SK-N-SH (cell line): ENCODE measurements at regions not wholly inside any gene's neighbourhood (a gene's known extent, or its start where the extent isn't known, plus 50 kb on each side); places are given as distances from the start of the nearest gene placed in this dataset.

ENCODE experiments used
- CTCF ChIA-PET: fragments of 300-600, 350-600 bp; formaldehyde crosslinking; extraction: SDS; loops from one replicate; lab custom pipeline; 2021; lab: Yijun Ruan, JAX
- POLR2A ChIA-PET: fragments of 350-600 bp; sonication (Branson Sonifier 250); formaldehyde crosslinking; extraction: SDS; loops from one replicate; lab custom pipeline; 2020; ENCODE audit warnings: antibody characterized with exemption, inconsistent platforms; lab: Yijun Ruan, JAX
- DNase-seq: peaks from one replicate; pipeline ENCODE4 v3.0.0; 2012
- H2AFZ ChIP-seq: fragments of 200-600 bp; sonication (generic); 2 replicates; pipeline ENCODE4 v1.8.1; 2016; ENCODE audit warnings: antibody characterized with exemption, mild to moderate bottlenecking, low read depth
- H3F3A ChIP-seq: fragments of 200-600 bp; sonication (generic); replicated peaks from 2 replicates; pipeline ENCODE3; 2016; ENCODE audit warnings: antibody characterized with exemption, mild to moderate bottlenecking; ENCODE audit not compliant: insufficient read depth
- H3K27ac ChIP-seq, 2 experiments: fragments of 200-500 bp in 1 of 2; fragments of 200-600 bp in 1 of 2; sonication (Bioruptor generic) in 1 of 2; sonication (generic), shearing (Covaris generic) in 1 of 2; 2 replicates each; pipeline versions ENCODE4 v1.5.1 to v1.6.1; 2014 to 2016; ENCODE audit warnings: low read depth in 2 of 2, inconsistent platforms in 1 of 2, low read length in 1 of 2, mild to moderate bottlenecking in 1 of 2, mixed read lengths in 1 of 2
- H3K27me3 ChIP-seq: fragments of 200-600 bp; sonication (generic), shearing (Covaris generic); 2 replicates; pipeline ENCODE4 v1.6.1; 2016; ENCODE audit warnings: mixed run types; ENCODE audit not compliant: insufficient read depth
- H3K36me3 ChIP-seq, 2 experiments: fragments of 200-500 bp in 1 of 2; fragments of 200-600 bp in 1 of 2; sonication (Bioruptor generic) in 1 of 2; sonication (generic) in 1 of 2; replicated peaks in 1 of 2; 2 replicates each; pipeline versions ENCODE3 to v1.5.1; 2014 to 2016; ENCODE audit warnings: low read length in 1 of 2, mild to moderate bottlenecking in 1 of 2; ENCODE audit not compliant: insufficient read depth in 2 of 2, control insufficient read depth in 1 of 2
- H3K4me1 ChIP-seq, 2 experiments: fragments of 200-500 bp in 1 of 2; fragments of 200-600 bp in 1 of 2; sonication (Bioruptor generic) in 1 of 2; sonication (generic), shearing (Covaris generic) in 1 of 2; 2 replicates each; pipeline versions ENCODE4 v1.5.1 to v1.6.1; 2014 to 2016; ENCODE audit warnings: low read depth in 1 of 2, low read length in 1 of 2, mixed run types in 1 of 2; ENCODE audit not compliant: insufficient read depth in 2 of 2, control insufficient read depth in 1 of 2
- H3K4me2 ChIP-seq: fragments of 200-600 bp; sonication (generic), shearing (Covaris generic); 2 replicates; pipeline ENCODE4 v1.6.1; 2017; ENCODE audit warnings: mixed run types
- H3K4me3 ChIP-seq, 2 experiments: fragments of 200-500 bp in 1 of 2; fragments of 200-600 bp in 1 of 2; sonication (Bioruptor generic) in 1 of 2; sonication (generic), shearing (Covaris generic) in 1 of 2; 2 replicates each; pipeline versions ENCODE4 v1.5.1 to v1.8.1; 2014 to 2016; ENCODE audit warnings: low read depth in 2 of 2, inconsistent platforms in 1 of 2, low read length in 1 of 2, mild to moderate bottlenecking in 1 of 2, mixed read lengths in 1 of 2, moderate library complexity in 1 of 2
- H3K79me2 ChIP-seq: fragments of 200-600 bp; sonication (generic); 2 replicates; pipeline ENCODE4 v1.8.1; 2017; ENCODE audit warnings: mild to moderate bottlenecking; ENCODE audit not compliant: insufficient read depth
- H3K9ac ChIP-seq: fragments of 200-600 bp; sonication (generic); 2 replicates; pipeline ENCODE4 v1.6.1; 2017; ENCODE audit warnings: mixed run types
- H3K9me2 ChIP-seq: fragments of 200-600 bp; sonication (generic); 2 replicates; pipeline ENCODE4 v1.6.1; 2017; ENCODE audit warnings: mixed run types
- H3K9me3 ChIP-seq: fragments of 200-600 bp; sonication (generic); 2 replicates; pipeline ENCODE4 v1.6.1; 2017; ENCODE audit warnings: mixed run types, mild to moderate bottlenecking, moderate library complexity
- H4K20me1 ChIP-seq: fragments of 200-600 bp; sonication (generic); 2 replicates; pipeline ENCODE4 v1.6.1; 2017; ENCODE audit warnings: mild to moderate bottlenecking, mixed run types; ENCODE audit not compliant: insufficient read depth
- CHD2 ChIP-seq: fragments of 150-350 bp; IDR thresholded peaks from 2 replicates; pipeline ENCODE4 v1.6.1; 2018; ENCODE audit warnings: low read length; ENCODE audit not compliant: partially characterized antibody
- EP300 ChIP-seq, 2 experiments: IDR thresholded peaks; 2 replicates each; pipeline versions ENCODE4 v1.4.0 to v1.6.1; 2012; ENCODE audit warnings: borderline replicate concordance in 1 of 2, low read depth in 1 of 2, low read length in 1 of 2
- FOSL2 ChIP-seq: IDR thresholded peaks from 2 replicates; pipeline ENCODE4 v1.4.0; 2012; ENCODE audit warnings: low read depth, mild to moderate bottlenecking, moderate library complexity, borderline replicate concordance
- FOXM1 ChIP-seq: IDR thresholded peaks from 2 replicates; pipeline ENCODE4 v1.4.0; 2012; ENCODE audit warnings: low read depth, mild to moderate bottlenecking
- JUND ChIP-seq: IDR thresholded peaks from 2 replicates; pipeline ENCODE4 v1.4.0; 2012
- MEF2A ChIP-seq: IDR thresholded peaks from 2 replicates; pipeline ENCODE4 v1.4.0; 2012; ENCODE audit warnings: low read depth, borderline replicate concordance
- MXI1 ChIP-seq: IDR thresholded peaks from 2 replicates; pipeline ENCODE4 v1.6.1; 2012; ENCODE audit warnings: mild to moderate bottlenecking, low read depth, low read length, improper control_type of control experiment
- NRF1 ChIP-seq: IDR thresholded peaks from 2 replicates; pipeline ENCODE4 v1.6.1; 2012; ENCODE audit warnings: low read depth, mild to moderate bottlenecking, low read length
- RAD21 ChIP-seq: IDR thresholded peaks from 2 replicates; pipeline ENCODE4 v1.6.1; 2012; ENCODE audit warnings: mild to moderate bottlenecking, low read length
- RXRA ChIP-seq: IDR thresholded peaks from 2 replicates; pipeline ENCODE4 v1.4.0; 2012; ENCODE audit warnings: low read depth, mild to moderate bottlenecking, borderline replicate concordance
- SMC3 ChIP-seq: IDR thresholded peaks from 2 replicates; pipeline ENCODE4 v1.6.1; 2012; ENCODE audit warnings: low read depth, low read length, improper control_type of control experiment
- TAF1 ChIP-seq: IDR thresholded peaks from 2 replicates; pipeline ENCODE4 v1.6.1; 2012; ENCODE audit warnings: low read depth, mild to moderate bottlenecking, low read length, moderate library complexity, borderline replicate concordance
- TCF12 ChIP-seq: IDR thresholded peaks from 2 replicates; pipeline ENCODE4 v1.4.0; 2012
- TEAD4 ChIP-seq: IDR thresholded peaks from 2 replicates; pipeline ENCODE4 v1.4.0; 2012; ENCODE audit warnings: mild to moderate bottlenecking, borderline replicate concordance; ENCODE audit not compliant: insufficient read depth
- YY1 ChIP-seq: IDR thresholded peaks from 2 replicates; pipeline ENCODE4 v1.4.0; 2012; ENCODE audit warnings: low read depth, mild to moderate bottlenecking
- WGBS: methylation state at CpG from one replicate; pipeline ENCODE4 v1.1.6; 2017; ENCODE audit warnings: low lambda C conversion rate; 5-methylcytosine and 5-hydroxymethylcytosine counted together
- TF ChIP-seq, protein P1 (sequence below): IDR thresholded peaks from 2 replicates; pipeline ENCODE4 v1.4.0; 2012; ENCODE audit warnings: low read depth, borderline replicate concordance
- TF ChIP-seq, protein P2 (sequence below): IDR thresholded peaks from 2 replicates; pipeline ENCODE4; 2012

DNA sequence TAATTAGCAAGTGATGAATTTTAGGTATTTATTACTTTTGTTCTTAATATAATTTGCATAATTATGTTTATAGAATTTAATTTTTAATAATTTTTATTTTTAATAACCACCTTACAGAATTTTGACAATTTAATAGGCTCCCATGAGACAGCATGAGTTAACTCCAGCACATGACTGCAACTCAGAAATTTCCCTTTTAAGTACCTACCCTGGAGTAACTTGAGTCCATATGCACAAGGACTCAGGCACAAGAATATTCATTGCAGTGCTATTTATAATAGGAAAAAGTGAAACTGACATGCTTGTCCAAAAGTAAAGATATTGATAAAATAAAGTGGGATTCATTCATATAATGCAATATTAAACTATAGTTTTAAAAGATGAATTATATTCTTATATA, 54.1 kb upstream of the C1orf53 start:
- Histone ChIP-seq H3K27ac (no peak overlapping the region), H3K9ac (no peak overlapping the region), H3K9me2 (no peaks in the 10 kb centered on the region), H3K4me1 (no peaks in the 10 kb centered on the region), H3F3A (no peaks in the 10 kb centered on the region), H2AFZ (no peak overlapping the region), H3K4me2 (no peak overlapping the region), H3K79me2 (no peaks in the 10 kb centered on the region), H3K9me3 (no peaks in the 10 kb centered on the region), H4K20me1 (no peaks in the 10 kb centered on the region), H3K4me3 (no peak overlapping the region), H3K27me3 (no peaks in the 10 kb centered on the region), H3K36me3 (no peaks in the 10 kb centered on the region)
- POLR2A ChIA-PET: no interaction called here
- CTCF ChIA-PET: no interaction called here
- no peak for TF ChIP-seq TEAD4
- TF ChIP-seq TAF1: no peak
- no peak for TF ChIP-seq RXRA
- TF ChIP-seq NRF1: no peak
- TF ChIP-seq YY1: no peak
- no peak for TF ChIP-seq RAD21
- TF ChIP-seq MEF2A: no peak
- DNase-seq: no peak

- ChIA-PET CTCF (interaction anchor here (1.3 kb wide), 1 partner anchor 22 kb away, joined by 3 read pairs; no protein-coding TSS in a partner anchor), POLR2A (no interaction called here)
Observed at GRCh38 chr1:197845886-197846285, 56.5 kb upstream of the C1orf53 start.

More at GRCh38 chr1:197845886-197846285, 56.5 kb upstream of the C1orf53 start:
- Histone ChIP-seq H3K4me2 (no peak overlapping the region), H3K4me3 (no peak overlapping the region), H3K27ac (no peak overlapping the region), H2AFZ (no peak overlapping the region), H3F3A (no peaks in the 10 kb centered on the region), H3K9me3 (no peaks in the 10 kb centered on the region), H3K36me3 (no peaks in the 10 kb centered on the region)
- WGBS: 81% methylated on average over 1 of the region's 1 CpG
- TF ChIP-seq SMC3 (no peak), TAF1 (no peak), TCF12 (no peak), MEF2A (no peak), FOXM1 (no peak), NRF1 (no peak), JUND (no peak), CHD2 (no peak), RXRA (no peak), TEAD4 (no peak), MXI1 (no peak), FOSL2 (no peak), EP300 (IDR thresholded peaks at IDR 0.05; ENCODE audit: borderline replicate concordance in 1 of 2, low read depth in 1 of 2, low read length in 1 of 2) (no peak)
- TF ChIP-seq, protein P1, sequence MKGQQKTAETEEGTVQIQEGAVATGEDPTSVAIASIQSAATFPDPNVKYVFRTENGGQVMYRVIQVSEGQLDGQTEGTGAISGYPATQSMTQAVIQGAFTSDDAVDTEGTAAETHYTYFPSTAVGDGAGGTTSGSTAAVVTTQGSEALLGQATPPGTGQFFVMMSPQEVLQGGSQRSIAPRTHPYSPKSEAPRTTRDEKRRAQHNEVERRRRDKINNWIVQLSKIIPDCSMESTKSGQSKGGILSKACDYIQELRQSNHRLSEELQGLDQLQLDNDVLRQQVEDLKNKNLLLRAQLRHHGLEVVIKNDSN: no peak
- TF ChIP-seq, protein P2, sequence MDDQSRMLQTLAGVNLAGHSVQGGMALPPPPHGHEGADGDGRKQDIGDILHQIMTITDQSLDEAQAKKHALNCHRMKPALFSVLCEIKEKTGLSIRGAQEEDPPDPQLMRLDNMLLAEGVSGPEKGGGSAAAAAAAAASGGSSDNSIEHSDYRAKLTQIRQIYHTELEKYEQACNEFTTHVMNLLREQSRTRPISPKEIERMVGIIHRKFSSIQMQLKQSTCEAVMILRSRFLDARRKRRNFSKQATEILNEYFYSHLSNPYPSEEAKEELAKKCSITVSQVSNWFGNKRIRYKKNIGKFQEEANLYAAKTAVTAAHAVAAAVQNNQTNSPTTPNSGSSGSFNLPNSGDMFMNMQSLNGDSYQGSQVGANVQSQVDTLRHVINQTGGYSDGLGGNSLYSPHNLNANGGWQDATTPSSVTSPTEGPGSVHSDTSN: no peak
- TF ChIP-seq, all 33 proteins: peak for 0
- no peak for DNase-seq
- Histone ChIP-seq H3K9me2 (no peaks in the 10 kb centered on the region), H3K9ac (no peak overlapping the region), H3K27me3 (no peaks in the 10 kb centered on the region), H4K20me1 (no peaks in the 10 kb centered on the region), H3K4me1 (no peaks in the 10 kb centered on the region), H3K79me2 (no peaks in the 10 kb centered on the region)
